GM21447 (cell line): ENCODE measurements at regions not wholly inside any gene's neighbourhood (a gene's known extent, or its start where the extent isn't known, plus 50 kb on each side); places are given as distances from the start of the nearest gene placed in this dataset.
"Not testable (repeated sequence)": the region's sequence is repeated elsewhere in the genome, so short reads cannot be mapped to it uniquely, and the experiment has no call there.

Source experiments
- ATAC-seq: cut with Tn5 transposase; IDR thresholded peaks from one replicate; pipeline ENCODE4 v1.9.1; 2021; ENCODE audit not compliant: unreplicated experiment

- peak; percentile 88 for ATAC-seq
These were observed 428.7 kb upstream of the ID2 start for GRCh38 chr2:8252997-8253694.

- ATAC-seq = no peak
These were observed 428.1 kb upstream of the ID2 start for GRCh38 chr2:8253781-8254180.

- ATAC-seq = not testable (repeated sequence)
These were observed 427.6 kb upstream of the ID2 start for GRCh38 chr2:8254214-8254613.

GRCh38 chr2:8254791-8255447 is 426.9 kb upstream of the ID2 start:
- no peak for ATAC-seq

GRCh38 chr2:8255448-8255800 is 426.4 kb upstream of the ID2 start:
- no peak for ATAC-seq

- no peak for ATAC-seq
These were observed 425.0 kb upstream of the ID2 start for GRCh38 chr2:8256905-8257304.

- no peak for ATAC-seq
These were observed 424.4 kb upstream of the ID2 start for GRCh38 chr2:8257502-8257901.

- no peak for ATAC-seq
These were observed 423.4 kb upstream of the ID2 start for GRCh38 chr2:8258406-8258805.

GRCh38 chr2:8259106-8259840 is 422.6 kb upstream of the ID2 start:
- no peak for ATAC-seq

- ATAC-seq = no peak
These were observed 422.0 kb upstream of the ID2 start for GRCh38 chr2:8259841-8260178.

GRCh38 chr2:8260213-8260612 is 421.6 kb upstream of the ID2 start:
- ATAC-seq = no peak

GRCh38 chr2:8263901-8264300 is 418.0 kb upstream of the ID2 start:
- no peak for ATAC-seq

GRCh38 chr2:8264981-8265380 is 416.9 kb upstream of the ID2 start:
- no peak for ATAC-seq

GRCh38 chr2:8265476-8266226 is 416.2 kb upstream of the ID2 start:
- no peak for ATAC-seq

GRCh38 chr2:8266563-8266962 is 415.3 kb upstream of the ID2 start:
- ATAC-seq = no peak

GRCh38 chr2:8267048-8267447 is 414.8 kb upstream of the ID2 start:
- ATAC-seq = no peak

GRCh38 chr2:8267721-8268120 is 414.1 kb upstream of the ID2 start:
- ATAC-seq = no peak

GRCh38 chr2:8268172-8268783 is 413.6 kb upstream of the ID2 start:
- no peak for ATAC-seq

GRCh38 chr2:8270699-8271098 is 411.2 kb upstream of the ID2 start:
- ATAC-seq = no peak

- no peak for ATAC-seq
These were observed 410.4 kb upstream of the ID2 start for GRCh38 chr2:8271461-8271860.

- ATAC-seq = no peak
These were observed 405.8 kb upstream of the ID2 start for GRCh38 chr2:8276026-8276425.
